Jurkat, Clone E6-1 (cell line): ENCODE measurements at regions not wholly inside any gene's neighbourhood (a gene's known extent, or its start where the extent isn't known, plus 50 kb on each side); places are given as distances from the start of the nearest gene placed in this dataset.

ENCODE experiments used
- DNase-seq: peaks from one replicate; pipeline ENCODE4 v3.0.0-alpha.2; 2011; ENCODE audit warnings: low read depth, low spot score
- H3K4me3 ChIP-seq: 2 replicates; pipeline ENCODE4 v1.5.1; 2011; ENCODE audit warnings: mild to moderate bottlenecking, low read length, control low read depth, moderate library complexity

GRCh38 chr10:78281627-78282026 is 248.0 kb downstream of the RPS24 start:
- DNase-seq = no peak
- no peak overlapping the region for H3K4me3 ChIP-seq

DNA sequence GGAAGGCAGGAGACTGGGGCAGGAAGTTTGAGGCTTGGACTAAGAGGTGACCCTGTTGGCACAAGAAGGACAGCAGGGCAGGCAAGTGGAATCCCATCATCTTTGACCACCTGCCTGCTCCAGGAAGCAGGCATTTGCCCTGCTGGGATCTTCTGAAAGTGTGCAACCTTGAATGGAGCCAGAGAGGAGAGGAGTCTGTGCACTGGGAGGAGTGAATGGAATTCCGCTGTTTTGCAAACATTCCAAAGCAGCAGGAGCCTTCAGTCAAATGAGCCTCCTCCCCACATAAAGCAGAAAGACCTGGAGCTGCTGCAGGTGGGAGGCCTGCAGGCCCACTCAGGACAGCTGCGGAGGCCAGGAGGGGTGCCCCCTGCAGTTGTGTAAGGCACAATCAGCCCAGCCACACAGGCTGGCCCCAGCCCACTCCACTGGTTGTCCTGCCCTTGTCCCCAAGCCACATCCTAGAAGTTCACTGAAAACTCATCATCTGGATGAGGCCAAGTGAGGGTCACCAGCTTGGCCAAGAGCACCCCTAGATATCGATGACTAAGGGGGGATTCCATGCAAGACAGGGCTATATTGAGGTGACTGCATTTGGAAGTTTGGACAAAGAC is 249.5 kb downstream of the RPS24 start:
- no peak for DNase-seq
- no peak overlapping the region for H3K4me3 ChIP-seq

GRCh38 chr10:78284381-78284780 is 250.7 kb downstream of the RPS24 start:
- no peak for DNase-seq
- H3K4me3 ChIP-seq = no peak overlapping the region

DNA sequence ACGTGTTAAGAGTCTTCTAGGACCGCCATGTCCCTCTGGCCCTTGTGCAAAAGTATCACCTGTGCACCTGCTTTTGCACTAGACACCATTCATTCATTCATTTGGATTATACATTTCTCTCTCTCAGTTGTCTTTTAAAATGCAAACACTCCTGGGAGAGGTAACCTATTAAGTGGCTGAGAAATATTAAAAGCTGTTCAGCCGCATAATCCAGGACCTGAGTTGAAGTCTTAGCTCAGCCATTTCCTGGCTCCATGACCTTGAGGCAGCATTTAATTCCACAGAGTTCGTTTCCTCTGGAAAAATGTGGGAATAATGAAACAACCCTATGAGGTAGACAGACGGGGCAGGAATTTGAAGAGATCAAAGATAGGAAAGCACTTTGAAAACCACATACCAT is 251.6 kb downstream of the RPS24 start:
- no peak overlapping the region for H3K4me3 ChIP-seq
- no peak for DNase-seq

DNA sequence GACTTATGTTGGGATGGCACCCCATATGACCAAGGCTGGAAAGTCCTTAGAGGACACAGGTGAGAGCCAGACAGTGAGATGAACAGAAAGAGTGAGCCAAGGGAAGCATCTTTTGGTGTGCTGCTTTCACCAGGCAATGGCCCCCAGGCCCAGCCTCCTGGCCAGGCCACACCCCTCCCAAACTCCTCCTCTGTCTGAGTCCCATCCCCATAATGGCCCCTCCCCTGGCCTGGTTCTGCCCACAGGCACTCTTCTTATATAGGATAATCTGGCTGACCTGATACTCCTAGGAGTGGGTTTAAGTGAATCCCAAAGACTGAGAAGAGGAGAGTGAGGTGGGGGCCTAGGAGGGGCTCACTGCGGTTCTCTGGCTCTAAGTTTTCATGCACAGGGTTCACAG is 252.5 kb downstream of the RPS24 start:
- H3K4me3 ChIP-seq = no peak overlapping the region

GRCh38 chr10:78286668-78287067 is 253.0 kb downstream of the RPS24 start:
- H3K4me3 ChIP-seq = no peak overlapping the region
- DNase-seq = no peak

More for the DNA sequence above, 252.5 kb downstream of the RPS24 start:
- no peak for DNase-seq

GRCh38 chr10:78287618-78288017 is 254.0 kb downstream of the RPS24 start:
- H3K4me3 ChIP-seq = no peak overlapping the region
- DNase-seq = no peak

- DNase-seq = no peak
- no peak overlapping the region for H3K4me3 ChIP-seq
These were observed 255.0 kb downstream of the RPS24 start for GRCh38 chr10:78288663-78289062.

DNA sequence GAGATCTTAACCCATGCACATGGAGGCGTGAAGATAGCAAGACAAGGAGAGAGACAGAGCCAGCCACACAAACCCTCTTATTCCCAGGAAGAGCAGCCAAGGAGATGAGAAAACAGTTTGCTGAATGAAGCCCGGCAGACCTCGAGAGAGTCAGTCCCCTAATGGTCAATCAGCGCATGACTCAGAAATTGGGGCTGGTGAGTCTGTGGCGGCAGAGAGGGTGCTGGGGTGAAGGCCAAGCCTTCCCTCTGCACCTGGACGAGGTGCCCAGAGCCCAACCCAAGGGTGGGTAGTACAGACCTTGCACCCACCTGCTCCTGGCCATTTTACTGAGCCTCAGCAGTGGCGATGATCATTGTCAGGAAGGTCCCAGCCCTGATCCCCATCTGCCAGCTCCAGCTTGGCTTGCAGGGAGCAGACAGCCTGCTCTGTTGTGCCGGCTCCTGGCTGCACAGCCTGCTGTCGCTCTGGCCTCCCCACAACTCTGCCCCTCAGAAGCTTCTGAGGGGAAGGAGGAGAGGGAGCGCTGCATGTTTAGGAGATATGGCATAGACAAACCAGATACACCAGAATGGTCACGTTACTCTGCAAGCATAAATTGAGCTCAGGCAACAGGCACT is 256.6 kb downstream of the RPS24 start:
- DNase-seq = no peak
- H3K4me3 ChIP-seq = no peak overlapping the region

DNA sequence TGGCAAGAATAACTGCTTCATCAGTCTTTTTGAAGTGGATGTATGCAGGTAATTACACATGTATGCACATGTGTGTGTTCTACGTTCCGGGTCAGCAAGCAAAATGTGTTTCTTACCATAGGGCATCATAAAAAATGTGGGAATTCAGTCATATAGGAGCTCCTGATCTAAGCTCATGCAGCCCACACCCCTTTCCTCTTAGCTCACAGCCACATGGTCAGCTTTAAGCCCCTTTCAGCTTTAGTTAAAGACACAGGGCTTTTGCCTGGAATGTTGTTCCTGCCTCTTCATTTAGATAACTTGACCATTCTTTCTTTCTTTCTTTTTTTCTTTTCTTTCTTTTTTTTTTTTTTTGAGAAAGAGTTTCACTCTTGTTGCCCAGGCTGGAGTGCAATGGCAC is 258.1 kb downstream of the RPS24 start:
- no peak overlapping the region for H3K4me3 ChIP-seq
- no peak for DNase-seq

DNA sequence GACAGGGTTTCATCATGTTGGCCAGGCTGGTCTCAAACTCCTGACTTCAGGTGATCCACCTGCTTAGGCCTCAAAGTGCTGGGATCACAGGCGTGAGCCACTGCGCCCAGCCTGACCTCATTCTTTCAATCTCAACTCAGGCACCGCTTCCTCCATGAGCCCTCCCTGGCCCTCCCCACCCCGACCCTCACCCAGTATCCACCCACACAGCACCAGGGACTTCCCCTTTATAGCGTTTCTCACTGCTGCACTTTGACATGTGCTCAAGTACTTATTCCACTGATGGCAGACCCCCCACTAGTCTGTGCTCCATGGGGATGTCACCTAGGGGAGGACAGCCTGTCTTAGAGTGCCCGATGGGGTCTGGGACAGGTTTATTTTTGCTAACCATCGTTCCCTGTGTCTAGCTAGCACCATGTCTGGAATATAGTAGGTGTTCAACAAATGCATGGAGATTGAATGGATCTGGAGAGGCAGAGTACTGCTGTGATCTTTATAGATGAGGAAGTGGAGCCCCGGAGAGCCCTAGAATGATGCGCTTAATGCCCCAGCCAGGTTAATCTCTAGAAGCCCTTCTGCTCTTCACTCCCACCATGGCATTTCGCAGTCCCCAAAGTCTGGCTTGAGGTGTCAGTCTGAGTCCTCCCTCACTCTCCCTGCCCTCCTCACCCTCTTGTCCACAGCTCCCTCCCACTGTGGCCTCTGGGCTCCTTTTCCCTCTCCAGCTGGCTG is 258.8 kb downstream of the RPS24 start:
- DNase-seq = no peak
- H3K4me3 ChIP-seq = no peak overlapping the region

- H3K4me3 ChIP-seq = no peak overlapping the region
- no peak for DNase-seq
These were observed 259.6 kb downstream of the RPS24 start for GRCh38 chr10:78292982-78293865.

DNA sequence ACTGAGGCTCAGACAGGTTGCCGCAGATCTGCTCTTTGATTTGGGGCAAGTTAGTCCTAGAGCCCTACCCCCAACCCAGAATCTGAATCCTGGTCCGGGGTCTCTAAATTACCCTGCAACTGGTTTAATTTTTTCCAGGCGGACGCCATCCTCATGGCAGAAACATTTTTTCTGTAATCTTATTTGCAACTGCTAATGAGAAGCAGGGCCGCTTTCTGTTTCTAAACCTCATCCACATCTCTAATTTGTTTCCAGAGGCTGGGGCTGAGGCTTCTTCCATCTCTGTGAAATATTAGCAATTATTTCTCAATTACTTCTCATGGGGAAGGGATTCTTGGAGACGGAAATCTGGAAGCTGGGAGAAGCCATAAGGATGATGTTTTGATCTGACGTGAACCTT is 261.6 kb downstream of the RPS24 start:
- DNase-seq = no peak
- no peak overlapping the region for H3K4me3 ChIP-seq

DNA sequence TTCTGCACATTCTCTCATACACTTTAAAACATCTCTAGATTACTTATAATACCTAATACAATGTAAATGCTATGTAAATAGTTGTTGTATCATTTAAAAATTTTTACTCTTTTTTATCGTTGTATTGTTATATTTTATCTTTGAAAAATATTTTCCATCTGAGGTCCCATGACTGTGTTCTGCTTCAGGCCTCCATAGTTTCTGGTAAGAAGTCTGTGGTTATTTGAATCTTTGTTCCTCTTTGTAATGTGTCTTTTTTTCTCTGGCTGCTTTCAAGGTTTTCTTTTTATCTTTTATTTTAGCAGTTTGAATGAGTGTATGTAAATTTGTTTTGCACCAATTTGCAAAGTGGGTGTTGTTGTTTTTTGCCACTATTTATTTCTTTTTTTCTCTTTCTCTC is 263.1 kb downstream of the RPS24 start:
- DNase-seq = no peak

DNA sequence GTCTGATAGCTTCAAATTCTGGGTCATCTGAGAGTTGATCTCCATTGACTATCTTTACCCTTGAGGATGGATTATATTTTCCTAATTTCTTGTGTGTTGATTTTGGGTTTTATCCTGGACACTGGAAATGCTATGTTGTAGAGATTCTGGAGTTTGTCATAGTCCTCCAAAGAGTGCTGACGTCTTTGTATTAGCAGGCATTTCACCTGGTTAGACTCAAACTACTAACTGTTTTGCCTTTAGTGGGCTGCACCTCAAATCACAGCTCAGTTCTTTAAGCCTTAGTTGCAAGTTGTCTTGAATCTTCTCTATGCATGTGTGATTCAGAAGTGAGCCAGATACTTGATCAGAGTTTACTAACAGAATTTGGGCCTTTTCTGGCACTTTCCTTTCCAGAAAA is 264.3 kb downstream of the RPS24 start:
- H3K4me3 ChIP-seq = no peak overlapping the region
- no peak for DNase-seq

More for the DNA sequence above, 263.1 kb downstream of the RPS24 start:
- no peak overlapping the region for H3K4me3 ChIP-seq

GRCh38 chr10:78298835-78299234 is 265.2 kb downstream of the RPS24 start:
- no peak for DNase-seq
- no peak overlapping the region for H3K4me3 ChIP-seq

GRCh38 chr10:78299851-78300468 is 266.3 kb downstream of the RPS24 start:
- no peak for DNase-seq
- no peak overlapping the region for H3K4me3 ChIP-seq

- DNase-seq = no peak
- no peak overlapping the region for H3K4me3 ChIP-seq
These were observed 266.9 kb downstream of the RPS24 start for GRCh38 chr10:78300526-78300925.

- H3K4me3 ChIP-seq = no peak overlapping the region
- DNase-seq = no peak
These were observed 267.8 kb downstream of the RPS24 start for GRCh38 chr10:78301481-78301880.
